SHP77 treated with DMSO at 0.1 percent for 48 hours (cell line): ENCODE measurements at regions not wholly inside any gene's neighbourhood (a gene's known extent, or its start where the extent isn't known, plus 50 kb on each side); places are given as distances from the start of the nearest gene placed in this dataset.

Source experiments
- DNase-seq: peaks from one replicate; lab custom pipeline; 2025; lab: John Stamatoyannopoulos, UW

- no peak for DNase-seq
These were observed 204.5 kb downstream of the BRD1 start for GRCh38 chr22:49623176-49623575.

GRCh38 chr22:49622241-49623105 is 205.2 kb downstream of the BRD1 start:
- no peak for DNase-seq

GRCh38 chr22:49621601-49622210 is 206.0 kb downstream of the BRD1 start:
- no peak for DNase-seq

- DNase-seq = no peak
These were observed 207.0 kb downstream of the BRD1 start for GRCh38 chr22:49620666-49621065.

- DNase-seq = no peak
These were observed 207.6 kb downstream of the BRD1 start for GRCh38 chr22:49620003-49620556.

GRCh38 chr22:49619301-49619700 is 208.4 kb downstream of the BRD1 start:
- no peak for DNase-seq

GRCh38 chr22:49618677-49618953 is 209.1 kb downstream of the BRD1 start:
- DNase-seq = no peak

GRCh38 chr22:49617866-49618676 is 209.6 kb downstream of the BRD1 start:
- DNase-seq = no peak

- DNase-seq = no peak
These were observed 210.4 kb downstream of the BRD1 start for GRCh38 chr22:49617264-49617663.

GRCh38 chr22:49616356-49617231 is 211.1 kb downstream of the BRD1 start:
- no peak for DNase-seq

- no peak for DNase-seq
These were observed 212.4 kb downstream of the BRD1 start for GRCh38 chr22:49614966-49615965.

- DNase-seq = no peak
These were observed 214.0 kb downstream of the BRD1 start for GRCh38 chr22:49613511-49614270.

- no peak for DNase-seq
These were observed 214.6 kb downstream of the BRD1 start for GRCh38 chr22:49613108-49613507.

- no peak for DNase-seq
These were observed 218.3 kb downstream of the BRD1 start for GRCh38 chr22:49609207-49609876.

- no peak for DNase-seq
These were observed 219.0 kb downstream of the BRD1 start for GRCh38 chr22:49608660-49609059.

- no peak for DNase-seq
These were observed 219.4 kb downstream of the BRD1 start for GRCh38 chr22:49608228-49608627.

GRCh38 chr22:49607821-49608220 is 219.9 kb downstream of the BRD1 start:
- no peak for DNase-seq

- DNase-seq = no peak
These were observed 220.9 kb downstream of the BRD1 start for GRCh38 chr22:49606562-49607290.
